ENCODE measurements at regions not wholly inside any gene's neighbourhood (a gene's known extent, or its start where the extent isn't known, plus 50 kb on each side); places are given as distances from the start of the nearest gene placed in this dataset.

DNA sequence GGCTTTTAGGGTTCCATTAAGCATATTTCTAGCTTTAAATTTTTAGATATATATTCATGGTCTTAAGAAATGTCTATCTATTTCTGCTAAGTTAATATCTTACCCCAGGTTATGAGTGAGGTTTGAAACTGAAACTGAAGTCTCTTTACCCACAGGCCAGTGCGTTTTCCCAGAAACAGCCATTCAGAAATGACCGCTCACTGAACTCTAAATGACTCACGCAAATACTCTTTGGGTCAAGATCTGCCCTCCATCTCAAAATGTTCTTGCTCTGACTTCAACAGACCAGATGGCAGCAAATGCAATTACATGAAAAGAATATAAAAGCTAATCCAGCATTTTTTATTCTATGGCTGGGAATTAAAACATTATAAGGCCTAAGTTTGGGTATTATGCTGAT lies 315.2 kb downstream of the TDRD15 start:
- no peak for DNase-seq (ENCODE audit: low read depth)

DNA sequence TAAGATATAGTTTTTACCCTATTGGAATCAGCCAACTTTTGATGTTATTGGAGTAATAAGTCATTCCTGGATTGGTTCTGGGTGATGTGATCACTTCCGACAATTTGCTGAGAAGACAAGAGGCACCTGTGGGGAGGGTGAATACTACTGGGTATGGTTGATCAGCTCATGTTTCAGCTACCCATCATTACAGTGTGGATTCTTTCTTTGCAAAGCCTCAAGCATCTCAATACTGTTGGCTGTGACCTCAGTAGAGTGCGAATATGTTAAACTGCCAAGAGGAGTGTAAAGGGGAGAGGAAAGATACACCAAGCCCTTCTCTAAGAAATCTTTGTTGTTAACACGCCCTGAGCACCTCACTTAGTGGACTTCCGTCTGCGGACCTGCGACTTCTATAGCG lies 317.7 kb downstream of the TDRD15 start:
- DNase-seq (ENCODE audit: low read depth), result no peak

DNA sequence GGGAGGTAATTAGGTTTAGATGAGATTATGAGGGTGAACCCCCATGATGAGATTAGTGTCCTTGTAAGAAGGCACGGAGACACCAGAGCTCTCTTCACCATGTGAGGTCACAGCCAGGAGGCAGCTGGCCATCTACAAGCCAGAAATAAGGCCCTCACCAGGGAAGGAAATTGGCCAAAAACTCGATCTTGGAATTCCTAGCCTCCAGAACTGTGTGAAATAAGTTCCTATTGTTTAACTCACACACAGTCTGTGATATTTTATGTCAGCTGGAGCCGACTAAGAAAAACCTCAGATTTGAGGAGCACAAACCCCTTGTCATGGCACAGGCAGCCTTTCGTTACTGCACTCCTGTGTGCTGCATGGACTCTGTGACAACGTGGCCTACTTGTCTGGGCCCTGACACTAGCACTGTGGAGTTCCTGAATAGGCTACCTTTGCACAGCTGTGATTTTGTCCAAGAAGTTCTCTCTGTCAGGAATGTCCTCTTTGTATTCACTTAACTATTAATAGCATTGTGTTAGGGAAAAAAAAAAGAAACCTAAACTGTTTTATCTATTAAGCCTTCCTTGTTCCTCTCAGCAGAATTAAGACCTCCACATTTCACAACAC lies 319.8 kb downstream of the TDRD15 start:
- no peak for DNase-seq (ENCODE audit: low read depth)

DNA sequence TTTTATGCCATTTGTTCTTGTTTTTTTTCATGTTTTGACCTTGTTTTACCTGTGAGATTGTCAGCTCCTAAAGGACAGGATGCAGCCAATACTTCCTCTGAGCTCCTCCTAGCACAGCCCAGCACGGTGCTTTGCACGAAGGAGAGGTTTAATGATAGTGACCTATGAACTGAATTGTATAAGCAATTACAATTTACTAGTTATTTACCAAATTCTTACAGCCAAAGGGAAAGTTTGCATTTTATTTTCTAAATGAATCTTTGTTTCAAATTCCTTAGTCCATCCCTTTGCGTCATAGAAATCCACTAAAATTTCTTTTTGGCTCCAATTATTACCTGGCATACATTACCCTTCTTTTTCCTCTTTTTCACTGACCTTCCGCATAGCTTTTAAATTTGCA lies 326.1 kb downstream of the TDRD15 start:
- DNase-seq (ENCODE audit: low read depth), result no peak

DNA sequence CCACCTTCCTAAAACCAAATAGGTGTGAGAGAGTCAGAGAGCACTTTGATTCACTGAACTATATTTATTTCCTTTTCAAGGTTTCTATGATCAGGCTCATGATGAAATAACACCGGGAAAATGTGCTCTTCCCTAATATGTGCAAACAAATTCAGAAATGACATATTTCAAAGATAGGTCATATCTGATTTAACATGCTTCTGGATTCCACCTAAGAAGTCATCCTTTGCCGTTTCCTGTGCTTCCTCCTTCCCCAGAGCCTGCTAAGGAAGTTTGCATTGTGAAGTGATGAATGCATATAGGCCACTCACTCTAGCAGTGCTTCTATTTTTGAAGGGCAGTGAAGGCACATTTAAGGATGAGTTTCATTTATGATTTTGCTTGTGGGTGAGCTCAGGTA lies 327.6 kb downstream of the TDRD15 start:
- no peak for DNase-seq (ENCODE audit: low read depth)

DNA sequence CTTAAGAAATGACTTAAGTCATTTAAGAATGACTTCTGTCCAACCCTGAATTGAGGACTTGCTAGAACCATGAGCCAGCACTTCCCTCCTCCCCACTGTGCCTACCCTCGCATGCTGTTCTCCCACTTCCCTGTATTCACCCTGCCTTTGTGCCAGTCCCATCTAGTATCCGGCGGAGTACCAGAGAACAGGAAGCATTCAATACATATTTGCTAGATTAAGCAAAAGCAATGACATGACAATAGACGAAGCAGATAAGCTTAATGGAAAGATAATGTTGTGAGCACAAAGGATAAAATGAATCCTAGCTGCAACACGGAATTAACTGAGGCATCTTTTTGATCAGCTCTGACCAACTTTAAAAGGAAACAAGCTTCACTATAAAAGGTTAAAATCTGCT lies 328.5 kb downstream of the TDRD15 start:
- no peak for DNase-seq (ENCODE audit: low read depth)

DNA sequence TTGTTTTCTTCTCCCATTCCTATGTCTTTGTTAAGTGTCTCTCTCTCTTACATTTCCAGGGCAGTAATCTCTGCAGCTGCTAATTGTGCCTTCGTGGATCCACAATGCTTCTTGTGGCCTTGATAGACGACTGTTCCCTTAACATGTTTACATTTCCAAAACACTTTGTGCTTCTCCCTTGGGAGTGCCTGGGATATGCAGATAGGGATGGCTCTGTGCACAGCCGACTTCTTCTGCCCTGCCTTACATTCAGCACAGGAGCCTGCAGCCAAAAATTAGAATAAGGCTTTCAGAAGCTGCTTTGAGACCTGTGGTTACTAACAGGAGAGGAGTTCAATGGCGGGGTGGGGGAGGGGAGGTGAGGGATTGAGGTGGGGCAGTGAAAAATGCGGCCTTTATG lies 328.9 kb downstream of the TDRD15 start:
- no peak for DNase-seq (ENCODE audit: low read depth)

DNA sequence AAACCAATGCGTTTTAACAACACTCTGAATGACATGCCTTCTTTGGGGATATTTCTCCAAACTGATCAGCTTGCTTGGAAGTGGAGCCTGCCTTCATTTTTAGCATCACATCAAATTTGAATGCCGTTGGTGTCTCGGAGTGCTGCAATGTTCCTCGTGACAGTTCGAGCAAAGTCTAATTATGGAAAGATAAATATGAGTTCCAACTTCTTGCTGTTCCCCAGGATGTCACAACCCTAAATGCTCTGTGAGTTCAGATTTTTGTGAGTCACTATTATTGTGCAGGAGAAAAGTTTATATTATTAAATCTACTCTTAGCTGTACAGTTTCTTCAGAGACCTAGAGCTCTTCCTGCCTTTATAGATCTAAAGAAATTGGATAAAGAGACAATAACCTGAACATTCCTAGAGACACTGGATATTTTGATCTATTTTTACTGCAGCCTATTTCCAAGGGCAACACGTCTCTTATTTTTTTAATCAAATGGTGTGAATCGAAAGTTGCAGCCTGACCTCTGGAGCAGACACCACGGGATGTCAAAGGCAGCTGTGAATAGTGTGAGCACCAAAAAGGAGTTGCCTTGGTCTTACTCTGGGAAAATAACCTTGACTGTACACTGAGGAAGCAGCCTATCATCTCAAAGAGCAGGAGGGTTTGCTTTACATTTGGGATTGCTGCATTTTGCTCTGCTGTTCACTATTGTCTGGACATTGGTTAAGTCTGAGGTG lies 330.1 kb downstream of the TDRD15 start:
- DNase-seq (ENCODE audit: low read depth), result no peak

DNA sequence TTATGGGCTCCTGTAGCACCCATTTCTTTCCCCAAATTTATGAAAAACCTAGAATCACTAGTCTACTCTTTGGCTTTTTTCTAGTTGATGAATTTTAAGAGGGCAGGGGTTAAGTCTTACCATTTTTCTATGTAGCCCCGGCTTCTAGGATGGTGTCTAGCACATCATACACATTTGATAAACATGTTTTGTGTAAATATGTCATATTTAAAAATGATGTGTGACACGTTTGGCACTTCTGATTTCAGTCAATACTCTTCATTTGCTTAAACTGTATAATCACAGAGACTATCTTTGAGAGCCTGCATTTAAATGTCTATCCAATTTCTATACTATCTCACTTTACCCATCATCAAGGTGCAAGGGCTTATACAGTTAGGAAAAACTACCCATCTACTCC lies 331.1 kb downstream of the TDRD15 start:
- no peak for DNase-seq (ENCODE audit: low read depth)

DNA sequence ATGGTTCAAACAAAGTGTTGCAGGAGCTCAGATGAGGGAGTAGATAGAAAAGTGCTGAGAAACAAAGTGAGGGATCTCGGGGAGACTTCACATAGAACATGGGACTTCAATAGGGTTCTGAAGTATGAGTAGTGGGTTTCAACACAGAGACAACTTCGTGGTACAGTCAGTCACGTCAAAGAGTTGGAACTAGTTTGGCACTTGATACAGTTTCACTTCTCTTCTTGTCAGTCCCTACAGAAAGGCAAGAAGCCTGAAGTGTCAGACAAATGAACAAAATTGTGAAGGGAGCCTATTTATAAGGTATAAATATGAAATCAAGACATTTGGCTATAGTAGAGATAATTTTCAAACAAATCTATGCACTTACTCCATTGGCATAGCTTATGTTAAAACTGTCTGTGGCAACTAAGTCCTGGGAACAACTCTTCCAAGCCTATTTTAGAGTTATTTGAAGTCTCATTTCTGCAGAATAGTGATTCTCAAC lies 338.0 kb downstream of the TDRD15 start:
- DNase-seq (ENCODE audit: low read depth), result no peak

DNA sequence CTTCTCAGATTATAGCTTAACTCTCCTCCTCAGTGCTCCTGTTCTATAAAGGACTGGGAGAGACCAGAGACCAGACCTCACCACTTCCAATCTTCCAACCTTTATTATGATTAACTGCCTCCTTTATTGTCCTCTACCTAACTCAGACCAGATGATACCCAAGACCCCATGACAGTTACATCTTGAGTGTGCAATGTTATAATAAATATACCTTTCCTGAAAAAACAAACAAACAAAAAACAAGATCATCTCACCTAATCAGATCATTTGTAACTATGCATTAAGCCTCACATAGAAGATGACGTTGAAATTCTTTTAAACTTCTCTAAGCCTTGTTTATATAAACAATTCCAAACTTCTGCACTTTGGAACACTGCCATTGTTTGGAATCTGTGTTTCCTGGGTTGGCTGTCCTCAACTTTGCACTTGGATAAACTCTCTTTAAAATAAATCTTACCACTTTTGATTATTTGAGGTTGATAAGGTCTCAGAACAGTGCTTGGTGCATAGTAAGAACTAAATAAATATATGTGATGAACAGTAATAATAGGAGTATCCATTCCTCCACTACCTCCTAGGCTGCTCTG lies 342.7 kb downstream of the TDRD15 start:
- no peak for DNase-seq (ENCODE audit: low read depth)

DNA sequence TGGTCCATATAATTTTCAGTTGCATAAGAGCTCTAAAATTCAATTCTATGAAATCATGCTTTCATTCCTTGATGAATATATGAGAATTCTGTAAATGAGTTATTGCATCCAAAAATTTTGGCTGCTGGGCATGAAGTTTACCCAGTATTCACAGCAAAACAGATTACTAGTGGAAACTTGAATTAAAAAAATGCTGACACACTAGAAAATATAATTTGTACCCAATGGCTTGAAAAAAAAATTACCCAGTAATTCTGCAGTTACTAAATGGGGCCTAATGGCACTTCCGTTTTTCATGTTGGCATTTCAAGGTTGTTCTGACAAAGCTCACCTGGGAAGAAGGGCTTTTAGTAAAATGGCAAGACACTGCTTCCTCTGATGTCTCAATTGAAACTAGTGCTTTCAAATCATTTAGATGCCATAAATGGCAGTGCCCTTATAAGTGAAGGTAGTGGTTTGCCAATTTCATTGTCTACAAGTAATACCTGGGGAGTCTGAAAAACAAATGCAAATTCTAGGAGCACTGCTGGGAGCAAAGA lies 343.6 kb downstream of the TDRD15 start:
- no peak for DNase-seq (ENCODE audit: low read depth)

DNA sequence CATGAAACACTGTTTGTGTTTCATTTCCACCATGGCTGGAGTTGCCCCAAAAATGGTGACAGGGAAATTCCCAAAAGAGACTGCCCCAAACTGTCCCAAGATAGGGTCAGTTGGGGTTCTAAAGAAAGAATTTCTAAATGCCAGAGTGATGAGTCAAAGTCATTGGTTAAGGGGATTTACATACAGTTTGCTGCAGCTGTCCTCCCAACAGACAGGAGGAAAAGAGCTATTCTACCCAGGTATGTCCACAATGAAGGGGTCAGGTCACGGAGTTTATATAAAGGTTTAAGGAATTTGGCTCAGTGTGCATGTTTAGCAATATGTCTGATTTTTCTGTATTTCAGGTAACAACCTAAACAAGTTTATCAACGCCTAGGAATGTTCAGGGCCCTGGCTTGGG lies 344.1 kb downstream of the TDRD15 start:
- DNase-seq (ENCODE audit: low read depth), result no peak

DNA sequence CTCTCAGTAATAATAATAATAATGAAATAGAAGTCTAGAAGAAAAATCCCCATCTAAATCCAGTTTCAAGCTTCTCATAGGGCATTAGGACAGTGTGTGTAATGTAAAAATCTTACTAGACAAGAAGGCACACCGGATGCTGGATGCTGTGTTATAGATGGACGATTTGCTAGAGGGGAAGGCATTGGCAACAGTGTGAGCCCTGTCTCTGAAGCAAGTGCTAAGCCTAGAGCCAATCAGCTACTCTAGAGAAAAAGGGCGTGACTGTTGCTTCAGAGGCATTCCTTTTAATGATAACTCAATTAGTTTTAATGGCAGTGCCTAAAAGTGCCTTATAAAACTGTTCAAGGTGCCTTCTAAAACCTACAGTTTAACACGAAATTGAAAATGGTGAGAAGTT lies 344.9 kb downstream of the TDRD15 start:
- no peak for DNase-seq (ENCODE audit: low read depth)

DNA sequence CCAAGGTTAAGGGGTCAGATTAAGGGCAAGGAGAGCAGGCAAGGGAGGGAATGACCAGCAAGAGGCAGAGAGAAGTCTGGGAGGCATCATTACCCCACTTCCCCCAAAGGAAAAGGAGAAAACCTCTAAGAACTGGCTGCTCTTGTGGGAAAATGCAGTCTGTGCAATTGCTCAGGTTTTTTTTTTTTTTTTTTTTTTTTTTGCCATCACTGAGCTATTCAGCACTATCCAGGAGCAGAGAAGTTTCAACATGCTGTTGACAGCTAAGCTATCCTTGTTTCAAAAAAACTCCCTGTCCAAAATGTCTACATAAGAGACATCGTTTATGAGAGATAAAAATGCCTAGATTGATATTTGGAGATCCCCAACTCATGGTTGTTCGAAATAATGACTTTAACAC lies 345.4 kb downstream of the TDRD15 start:
- DNase-seq (ENCODE audit: low read depth), result no peak

DNA sequence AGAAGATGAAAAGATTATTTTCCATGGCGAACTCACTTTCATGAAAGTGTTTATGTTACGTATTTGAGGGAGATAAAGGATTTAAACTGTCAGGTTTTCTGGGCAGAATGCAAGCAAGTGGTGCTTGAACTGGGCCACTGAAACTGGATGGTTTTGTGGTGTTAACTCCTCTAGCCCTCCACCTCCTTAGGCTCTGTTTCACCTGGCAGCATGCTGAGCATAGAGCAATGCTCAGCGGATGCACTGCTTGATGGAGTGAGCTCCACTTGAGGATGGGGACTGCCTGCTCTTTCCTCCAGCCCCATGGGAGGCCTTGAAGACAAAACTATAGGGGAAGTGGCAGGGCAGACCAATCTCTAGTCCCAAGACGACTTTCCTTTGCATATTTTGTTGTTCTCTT lies 345.8 kb downstream of the TDRD15 start:
- no peak for DNase-seq (ENCODE audit: low read depth)

DNA sequence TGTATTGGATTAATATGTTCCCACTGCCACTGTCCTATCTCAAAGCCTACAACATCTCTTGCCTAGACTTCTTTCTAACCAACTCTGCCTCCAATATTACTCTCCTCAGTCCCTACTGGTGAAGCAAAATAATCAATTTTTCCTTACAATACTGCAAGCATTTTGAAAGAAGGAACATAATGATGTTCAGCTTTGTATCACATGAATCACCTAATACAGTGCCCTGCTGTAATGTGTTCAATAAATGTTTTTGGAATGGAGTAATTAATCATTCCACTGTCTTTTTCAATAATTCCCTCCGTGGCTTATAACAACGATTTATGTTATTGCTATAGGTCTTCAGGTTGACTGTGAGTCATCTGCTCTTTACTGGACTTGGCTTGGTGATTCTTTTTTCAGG lies 356.4 kb downstream of the TDRD15 start:
- no peak for DNase-seq (ENCODE audit: low read depth)

DNA sequence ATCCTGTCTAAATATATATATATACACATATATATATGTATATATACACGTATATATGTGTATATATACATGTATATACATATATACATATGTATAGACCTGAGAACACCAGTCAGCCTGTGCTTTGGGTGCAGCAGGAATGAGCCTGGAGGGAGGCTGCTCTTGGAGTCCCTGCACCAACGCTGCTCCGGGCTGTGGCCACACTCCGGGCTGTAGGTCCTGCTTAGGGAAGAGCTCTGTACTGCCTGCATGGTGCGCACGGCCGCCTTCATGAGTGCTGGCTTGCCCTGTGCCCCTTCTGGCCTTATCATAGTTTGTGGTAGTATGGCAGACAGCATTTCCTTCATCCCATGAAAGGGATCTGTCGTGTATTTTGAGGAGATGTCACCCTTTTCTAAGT lies 360.9 kb downstream of the TDRD15 start:
- DNase-seq (ENCODE audit: low read depth), result no peak

DNA sequence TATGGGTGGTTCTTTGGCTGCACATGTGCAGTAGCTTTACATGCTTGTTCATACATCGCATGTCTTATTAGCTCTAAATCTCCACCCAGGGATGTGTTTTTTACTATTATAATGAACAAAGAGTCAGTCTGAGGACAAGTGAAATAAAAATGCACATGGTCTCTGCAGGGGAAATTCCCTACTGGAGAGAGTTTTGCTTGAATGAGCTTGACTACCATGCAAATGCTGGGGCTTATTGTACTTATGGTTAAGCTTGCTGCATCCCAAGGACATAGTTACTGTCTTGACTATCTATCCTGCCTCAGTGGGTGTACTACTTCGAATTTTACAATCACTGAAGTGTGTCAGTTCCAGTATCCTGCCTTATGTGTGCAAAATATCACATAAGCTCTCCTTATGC lies 362.7 kb downstream of the TDRD15 start:
- no peak for DNase-seq (ENCODE audit: low read depth)

DNA sequence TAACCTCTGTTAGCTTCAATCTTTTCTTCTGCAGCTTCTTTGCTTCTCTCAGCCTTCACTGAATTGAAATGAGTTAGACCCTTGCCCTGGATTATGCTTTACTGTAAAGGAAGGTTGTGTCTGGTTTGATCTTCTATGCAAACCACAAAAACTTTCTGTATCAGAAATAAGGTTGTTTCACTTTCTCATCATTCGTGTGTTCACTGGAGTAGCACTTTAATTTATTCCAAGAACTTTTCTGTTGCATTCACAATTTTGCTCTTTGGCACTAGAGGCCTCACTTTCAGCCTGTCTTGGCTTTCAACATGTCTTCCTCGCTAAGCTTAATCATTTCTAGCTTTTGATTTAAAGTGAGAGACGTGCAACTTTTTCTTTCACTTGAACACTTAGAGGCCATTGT lies 365.3 kb downstream of the TDRD15 start:
- no peak for DNase-seq (ENCODE audit: low read depth)

DNA sequence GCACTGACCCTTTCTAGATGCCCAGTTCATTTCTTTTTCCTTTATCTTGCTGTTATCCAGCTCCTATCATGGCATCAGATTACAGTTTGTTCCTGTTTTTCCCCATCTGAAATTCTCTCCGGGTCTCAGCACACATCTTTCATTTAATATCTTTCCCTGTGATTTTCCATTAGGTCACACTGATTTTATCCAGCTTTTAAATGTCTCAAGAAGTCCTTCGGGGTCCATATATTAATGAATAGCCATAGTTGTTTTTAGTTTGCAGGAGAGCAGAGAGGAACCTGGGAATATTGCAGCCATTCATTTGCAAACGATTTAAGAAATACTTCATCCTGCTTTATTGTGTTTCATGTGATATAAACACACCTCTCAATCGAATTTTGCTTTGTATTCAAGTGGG lies 374.2 kb downstream of the TDRD15 start:
- DNase-seq (ENCODE audit: low read depth), result no peak

DNA sequence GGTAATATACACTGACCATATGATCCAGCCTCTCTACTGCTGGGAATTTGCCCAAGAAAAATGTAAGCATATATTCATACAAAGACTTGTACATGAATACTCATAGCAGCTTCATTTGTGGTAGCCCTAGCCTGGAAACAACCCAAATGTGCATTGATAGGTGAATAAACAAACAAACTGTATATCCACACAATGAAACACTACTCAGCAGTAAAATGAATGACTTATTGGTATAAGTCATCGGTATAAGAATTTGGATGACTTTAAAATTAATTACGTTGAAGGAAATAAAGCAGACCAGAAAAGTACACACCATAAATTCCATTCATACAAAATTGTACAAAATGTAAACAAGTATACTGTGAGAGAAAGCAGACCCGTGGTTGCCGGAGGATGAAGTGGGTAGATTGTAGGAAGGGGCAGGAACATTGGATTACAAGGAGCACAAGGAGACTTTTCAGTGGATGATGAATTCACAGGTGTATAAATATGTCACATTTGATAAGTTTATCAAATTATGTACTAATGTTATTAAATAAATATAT lies 376.7 kb downstream of the TDRD15 start:
- no peak for DNase-seq (ENCODE audit: low read depth)

DNA sequence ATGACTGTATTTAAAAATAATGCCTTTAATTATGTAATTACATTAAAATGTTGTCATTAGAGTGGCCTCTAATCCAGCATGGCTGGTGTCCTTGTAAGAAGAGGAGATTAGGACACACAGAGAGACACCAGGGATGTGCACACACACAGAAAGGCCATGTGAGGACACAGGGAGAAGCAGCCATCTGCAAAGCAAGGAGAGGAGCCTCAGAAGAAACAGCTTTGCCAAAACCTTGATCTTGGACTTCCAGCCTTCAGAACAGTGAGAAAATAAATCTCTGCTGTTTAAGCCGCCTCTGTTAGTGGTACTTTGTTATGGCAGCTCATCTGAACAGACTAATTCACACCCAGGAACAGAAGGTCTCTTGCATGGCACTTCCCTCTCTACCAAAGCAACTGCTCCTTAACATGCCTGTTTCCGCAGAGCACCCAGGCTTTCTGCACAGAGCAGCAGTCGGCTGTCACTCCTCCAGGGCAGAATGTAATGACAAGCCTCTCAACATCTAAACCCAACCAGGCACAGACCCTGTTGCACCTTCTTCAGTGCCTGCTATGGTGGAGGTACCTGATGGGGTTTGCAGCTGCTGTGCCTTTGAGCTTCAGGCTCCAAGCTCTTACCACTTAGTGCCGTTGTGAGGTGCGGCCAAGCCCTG lies 377.7 kb downstream of the TDRD15 start:
- DNase-seq (ENCODE audit: low read depth), result no peak
